ENCODE measurements at regions not wholly inside any gene's neighbourhood (a gene's known extent, or its start where the extent isn't known, plus 50 kb on each side); places are given as distances from the start of the nearest gene placed in this dataset.

- no peak for DNase-seq
These were observed 177.4 kb upstream of the HS6ST1 start for GRCh38 chr2:128495996-128496547.

GRCh38 chr2:128496700-128497099, 178.0 kb upstream of the HS6ST1 start:
- DNase-seq: no peak

DNA sequence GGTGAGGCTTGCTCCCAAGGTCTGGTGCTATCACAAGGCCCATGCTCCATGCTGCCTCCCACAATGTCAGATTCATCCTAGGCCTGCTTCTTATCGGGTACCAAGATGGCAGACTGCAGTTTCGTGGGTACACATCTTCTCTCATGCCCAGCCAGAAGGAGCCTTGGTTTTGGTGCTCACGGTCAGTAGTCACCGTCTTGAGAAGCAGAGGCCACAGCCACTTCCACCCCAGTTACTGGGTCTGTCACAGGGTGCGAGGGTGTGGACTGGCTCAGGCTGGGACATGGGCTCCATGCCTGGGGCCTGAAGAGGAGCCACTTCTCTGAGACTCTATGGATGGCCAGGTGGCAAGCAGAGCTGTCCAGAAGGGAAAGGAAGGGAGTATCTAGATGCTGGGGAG, 178.8 kb upstream of the HS6ST1 start:
- no peak for DNase-seq

- DNase-seq: no peak
These were observed 179.4 kb upstream of the HS6ST1 start for GRCh38 chr2:128498086-128498485.

GRCh38 chr2:128498589-128498988, 179.9 kb upstream of the HS6ST1 start:
- no peak for DNase-seq

DNA sequence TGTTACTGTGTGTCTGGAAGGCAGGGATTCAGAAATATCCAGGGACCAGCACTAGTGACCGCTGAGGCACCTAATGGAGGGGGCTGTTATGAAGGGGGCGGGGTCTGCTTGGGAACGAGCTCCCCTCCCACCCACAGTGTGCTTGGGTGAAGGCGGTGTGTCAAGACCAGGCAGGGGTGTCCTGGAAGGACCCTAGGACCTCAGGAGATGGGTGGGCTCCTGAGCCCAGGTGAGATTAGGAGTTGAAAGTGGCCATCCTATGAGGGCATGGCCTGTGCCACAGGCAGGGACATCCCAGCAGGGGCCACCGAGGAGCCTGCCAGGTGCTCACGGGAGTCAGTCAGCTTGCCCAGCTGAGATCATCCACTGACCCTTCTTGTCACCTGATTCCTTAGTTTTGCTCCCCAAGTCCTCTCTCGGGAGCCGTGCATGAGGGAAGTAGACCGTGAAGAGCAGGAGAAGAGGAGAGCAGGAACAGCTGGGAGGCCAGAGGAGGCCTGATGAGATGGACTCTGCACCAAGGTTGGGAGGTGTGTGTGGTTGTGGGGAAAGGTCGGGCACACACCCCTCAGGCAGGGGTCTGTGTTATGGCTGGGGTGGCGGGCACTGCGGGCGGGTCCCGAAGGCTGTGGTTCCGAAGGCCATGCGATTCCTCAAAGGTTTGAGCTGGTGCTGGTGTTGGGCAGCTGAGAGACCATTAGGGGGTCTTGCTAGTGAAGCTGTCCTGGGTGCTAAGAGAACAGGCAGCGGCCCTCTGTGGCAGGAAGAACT, 180.9 kb upstream of the HS6ST1 start:
- no peak for DNase-seq

DNA sequence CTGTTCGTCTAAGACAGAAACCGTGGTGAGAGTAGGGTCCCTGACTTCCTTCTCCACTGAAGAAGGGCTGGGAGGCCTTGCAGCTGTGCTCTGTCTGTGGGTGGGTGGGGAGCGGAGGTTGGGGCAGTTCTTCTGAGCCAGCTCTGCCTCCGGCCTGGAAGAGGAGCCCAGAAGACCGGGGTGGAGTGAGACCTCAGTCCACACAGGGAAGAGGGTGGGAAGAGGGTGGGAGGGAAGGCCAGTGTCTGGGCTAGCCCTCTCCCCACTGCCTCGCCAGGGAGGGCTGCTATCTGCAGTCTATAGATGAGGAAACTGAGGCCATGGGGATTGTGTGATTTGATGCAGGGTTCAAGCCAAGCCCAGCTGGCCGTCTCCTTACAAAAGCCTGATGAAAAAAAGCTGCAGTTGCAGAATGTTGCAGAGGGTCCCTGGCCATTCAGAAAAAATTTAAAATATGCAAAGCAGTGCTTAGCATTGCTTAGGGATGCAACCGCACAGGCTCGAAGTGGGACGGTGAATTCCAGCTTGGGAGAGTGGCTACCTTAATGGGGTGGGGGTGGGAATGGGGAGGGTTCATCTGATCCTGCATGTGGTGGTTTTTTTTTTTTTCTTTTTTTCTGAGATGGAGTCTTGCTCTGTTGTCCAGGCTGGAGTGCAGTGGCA, 181.6 kb upstream of the HS6ST1 start:
- DNase-seq: no peak

DNA sequence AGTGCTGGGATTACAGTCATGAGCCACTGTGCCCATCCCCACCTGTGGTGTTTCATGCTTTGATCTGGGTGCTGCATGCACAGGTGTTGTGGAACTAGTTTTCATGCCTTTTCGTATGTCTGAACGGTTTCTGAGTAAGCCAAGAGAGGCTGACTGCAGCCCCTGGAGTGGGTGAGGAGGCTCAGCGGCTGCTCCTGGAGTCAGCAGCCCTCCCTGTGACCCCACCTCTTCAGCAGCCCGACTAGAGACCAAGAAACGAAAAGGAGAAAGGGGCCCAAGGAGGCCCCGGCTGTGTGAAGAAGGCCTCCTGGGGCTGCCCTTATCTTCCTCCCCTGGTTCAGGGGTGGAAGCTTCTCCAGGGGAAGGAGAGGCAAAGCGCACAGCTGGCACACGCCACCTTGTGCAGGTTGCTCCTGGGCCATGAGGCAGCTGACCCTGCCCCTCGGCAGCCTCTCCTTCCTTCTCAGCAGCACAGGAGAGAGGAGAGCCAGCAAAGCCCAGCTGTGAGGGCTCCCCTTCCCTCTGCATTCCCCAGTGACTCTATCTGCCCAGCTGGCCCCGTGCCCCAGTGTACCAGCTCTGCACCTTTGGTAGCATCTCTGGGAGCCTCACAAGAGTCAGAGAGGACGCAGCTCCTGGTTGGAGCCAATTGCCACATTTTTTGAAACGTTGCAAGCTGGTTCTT, 182.5 kb upstream of the HS6ST1 start:
- no peak for DNase-seq

DNA sequence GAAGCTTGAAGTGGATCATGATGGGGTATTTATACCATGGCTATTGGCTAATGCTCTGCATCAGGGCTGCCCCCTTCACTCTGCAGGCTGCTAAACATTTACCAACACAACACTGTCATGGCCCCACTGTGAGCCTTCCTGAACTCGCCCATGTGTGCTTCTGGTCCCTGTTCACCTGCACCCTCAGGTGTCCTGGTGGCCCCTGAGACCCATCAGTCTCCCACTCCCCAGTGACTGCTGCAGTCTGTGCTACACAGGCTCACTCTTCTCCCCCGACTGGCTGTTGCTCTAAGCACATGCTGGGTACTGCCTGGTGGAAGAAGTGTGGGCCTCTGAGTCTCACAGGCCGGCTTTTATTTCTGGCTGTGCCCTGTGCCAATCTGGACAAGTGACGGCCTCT, 183.0 kb upstream of the HS6ST1 start:
- DNase-seq: no peak

DNA sequence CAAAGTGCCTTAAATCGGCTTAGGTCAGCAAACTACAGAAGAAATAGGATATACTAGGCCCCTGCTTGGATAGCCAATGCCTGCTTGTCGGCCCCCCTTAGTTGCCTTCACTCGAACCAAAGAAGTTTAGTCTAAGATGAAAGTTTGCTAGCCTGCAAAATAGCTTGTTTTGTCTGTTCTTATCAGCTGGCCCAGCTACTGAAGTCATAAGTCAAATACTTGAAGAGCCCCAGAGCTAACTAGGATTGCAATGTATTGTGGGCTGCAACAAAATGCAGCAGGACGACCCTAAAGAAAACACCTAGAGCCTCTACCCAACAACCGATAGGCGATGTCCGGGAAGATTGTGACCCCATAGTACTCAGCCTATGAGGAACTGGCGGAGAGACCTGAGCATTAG, 183.5 kb upstream of the HS6ST1 start:
- DNase-seq: no peak

DNA sequence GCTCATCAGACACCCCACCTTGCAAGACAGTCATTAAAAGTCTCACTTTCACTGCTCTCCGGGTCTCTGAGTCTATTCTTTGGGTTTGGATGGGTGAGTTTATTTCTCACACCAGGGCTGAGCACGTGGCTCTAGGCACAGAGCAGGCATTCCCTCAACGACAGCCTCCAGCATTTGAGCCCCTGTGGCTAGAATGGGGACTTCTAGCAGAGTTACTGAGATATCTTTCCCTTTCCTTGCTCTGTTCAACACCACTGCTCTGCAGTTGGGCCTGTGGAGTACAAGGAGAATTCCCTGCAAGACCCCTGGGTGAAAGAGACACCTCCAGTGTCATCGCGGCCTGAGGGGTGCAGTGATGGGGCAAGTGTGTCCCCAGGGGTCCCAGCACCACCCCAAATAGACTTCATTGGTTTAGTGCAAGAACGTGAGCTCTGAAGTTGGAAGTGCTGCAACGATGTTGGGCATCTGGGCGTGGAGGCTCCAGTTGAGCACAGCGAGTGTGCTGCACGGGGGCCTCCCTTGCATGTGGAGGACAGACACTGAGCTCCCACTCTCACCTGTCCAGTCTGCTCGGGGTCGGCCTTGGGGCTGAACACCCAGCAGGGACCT, 184.1 kb upstream of the HS6ST1 start:
- DNase-seq: no peak

DNA sequence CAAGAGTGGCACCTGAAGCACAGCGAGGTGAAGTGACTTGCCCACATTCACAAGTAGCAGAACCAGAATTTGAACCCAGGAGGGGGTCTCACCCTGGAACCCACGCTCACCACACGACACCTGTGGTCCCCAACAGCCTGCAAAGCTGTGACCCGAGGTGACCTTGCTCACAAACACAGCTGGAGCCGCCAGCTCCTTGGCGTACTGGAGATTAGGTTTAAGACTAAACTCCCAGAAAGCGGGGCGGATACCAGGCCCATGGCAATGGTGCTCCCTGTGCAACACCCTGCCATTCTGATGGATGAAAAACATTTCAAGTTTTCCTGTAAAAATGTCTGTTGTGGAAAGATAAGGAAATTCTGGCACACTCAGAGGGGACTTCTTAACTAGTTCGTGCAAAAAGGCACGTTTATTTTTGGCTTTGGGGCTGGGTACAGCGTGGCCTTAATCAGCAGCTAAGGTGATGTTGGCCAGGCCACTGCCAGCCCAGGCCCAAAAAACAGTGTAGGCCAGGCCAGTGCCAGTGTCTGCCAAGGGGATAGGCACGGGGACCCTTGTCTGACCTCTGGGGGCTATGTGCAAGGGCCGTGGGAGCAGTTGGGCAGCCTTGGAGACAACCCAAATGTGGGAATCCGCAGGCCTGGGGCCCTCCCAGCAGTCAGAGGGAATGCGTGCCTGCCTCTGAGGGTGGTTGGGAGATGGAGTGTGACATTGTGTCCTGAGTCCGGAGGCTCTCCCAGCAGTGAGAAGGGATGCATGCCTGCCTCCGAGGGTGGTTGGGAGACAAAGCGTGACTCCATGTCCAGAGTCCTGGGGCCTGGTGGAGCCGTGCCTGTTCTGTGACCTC, 185.0 kb upstream of the HS6ST1 start:
- DNase-seq: no peak

- no peak for DNase-seq
These were observed 185.8 kb upstream of the HS6ST1 start for GRCh38 chr2:128504246-128505149.

DNA sequence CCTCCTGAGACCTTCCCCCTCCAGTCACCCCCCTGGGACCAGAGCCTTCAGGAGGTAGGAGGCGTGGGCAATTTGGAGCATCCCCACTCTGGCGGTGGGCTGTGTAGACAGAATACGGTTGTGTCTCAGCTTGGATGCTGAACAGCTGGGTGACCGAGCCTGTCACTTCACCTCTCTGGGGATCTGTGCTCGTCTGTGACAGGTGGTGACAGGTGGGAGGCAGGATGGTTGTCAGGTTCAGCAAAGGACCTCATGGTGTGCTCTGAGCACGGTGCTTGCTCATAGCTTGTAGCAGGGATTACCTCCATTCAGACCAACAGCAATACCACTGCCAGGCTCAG, 186.5 kb upstream of the HS6ST1 start:
- no peak for DNase-seq

- no peak for DNase-seq
These were observed 187.2 kb upstream of the HS6ST1 start for GRCh38 chr2:128505575-128506526.

DNA sequence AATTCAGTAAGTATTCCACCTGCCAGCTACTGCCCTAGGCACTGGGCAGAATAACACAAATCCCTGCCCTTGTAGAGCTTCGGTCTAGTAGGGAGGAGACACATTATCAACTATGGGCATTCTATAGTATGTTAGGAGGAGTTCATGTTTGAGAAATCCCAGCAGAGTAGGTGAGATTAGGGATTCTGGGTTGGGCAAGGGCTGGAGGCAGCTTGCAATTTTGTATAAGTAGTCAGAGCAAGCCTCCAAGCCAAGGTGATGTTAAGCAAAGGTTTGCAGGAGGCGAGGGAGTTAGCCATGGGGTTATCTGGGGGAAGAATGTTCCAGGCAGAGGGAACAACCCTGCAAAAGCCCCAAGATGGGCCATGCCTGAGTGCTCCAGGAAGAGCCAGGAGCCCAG, 187.9 kb upstream of the HS6ST1 start:
- DNase-seq: no peak

DNA sequence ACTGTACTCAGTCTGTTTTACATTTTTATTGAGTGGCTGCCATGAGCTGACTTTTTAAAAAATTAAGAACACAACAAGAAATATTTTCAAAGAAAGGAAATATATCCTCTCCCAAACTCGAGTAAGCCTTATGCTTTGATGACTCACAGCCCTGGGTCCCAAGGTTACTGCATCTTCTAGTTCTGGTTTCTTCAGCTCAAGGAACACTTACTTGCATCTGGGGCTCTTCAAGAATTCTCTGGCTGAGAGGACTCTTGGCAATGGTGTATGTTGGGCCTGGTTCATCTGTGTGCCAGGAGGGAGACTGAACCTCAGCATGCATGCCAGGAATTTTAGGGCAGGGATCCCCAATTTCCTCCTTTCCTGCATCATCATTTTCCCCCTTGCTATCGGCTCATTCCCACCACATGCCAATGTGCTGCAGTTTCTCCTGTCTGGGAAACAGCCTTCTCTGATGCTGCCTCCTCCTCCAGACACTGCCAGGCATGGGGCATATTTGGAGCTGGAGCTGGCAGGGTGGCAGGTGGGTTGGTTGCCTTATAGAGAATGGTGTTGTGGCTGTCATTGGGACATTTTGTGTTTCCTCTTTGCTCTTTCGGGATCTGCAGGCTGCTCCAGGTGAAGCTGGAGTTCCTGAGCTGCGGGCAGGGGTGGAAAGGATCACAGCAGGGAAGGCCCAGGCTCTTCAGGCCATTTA, 192.2 kb upstream of the HS6ST1 start:
- peak; percentile 11 for DNase-seq

- DNase-seq: no peak
These were observed 193.2 kb upstream of the HS6ST1 start for GRCh38 chr2:128511731-128512378.
